Hepatocyte (in vitro differentiated cells): ENCODE measurements at regions not wholly inside any gene's neighbourhood (a gene's known extent, or its start where the extent isn't known, plus 50 kb on each side); places are given as distances from the start of the nearest gene placed in this dataset.

ENCODE experiments used
- CTCF ChIP-seq: fragments of 200-600 bp; sonication (generic); IDR thresholded peaks from 2 replicates; pipeline ENCODE4 v1.5.1; 2016; ENCODE audit warnings: antibody characterized with exemption, mild to moderate bottlenecking; ENCODE audit not compliant: poor library complexity
- EZH2phosphoT487 ChIP-seq: fragments of 200-600 bp; sonication (generic); IDR thresholded peaks from one replicate; pipeline ENCODE4 v1.6.1; 2018; ENCODE audit warnings: antibody characterized with exemption, mild to moderate bottlenecking, low read depth, moderate library complexity; ENCODE audit not compliant: unreplicated experiment, severe bottlenecking

- TF ChIP-seq CTCF (no peak), EZH2phosphoT487 (no peak)
Observed at GRCh38 chr10:93245779-93246178, 172.1 kb downstream of the CYP26A1 start.
